ENCODE measurements at regions not wholly inside any gene's neighbourhood (a gene's known extent, or its start where the extent isn't known, plus 50 kb on each side); places are given as distances from the start of the nearest gene placed in this dataset.
"Not testable (repeated sequence)": the region's sequence is repeated elsewhere in the genome, so short reads cannot be mapped to it uniquely, and the experiment has no call there.

- no peak for DNase-seq (ENCODE audit: low read depth in 2 of 2)
Observed at GRCh38 chr3:6747017-6747416, 113.9 kb upstream of the GRM7 start.

GRCh38 chr3:6750782-6751181 lies 110.1 kb upstream of the GRM7 start:
- no peak for DNase-seq (ENCODE audit: low read depth in 2 of 2)

DNA sequence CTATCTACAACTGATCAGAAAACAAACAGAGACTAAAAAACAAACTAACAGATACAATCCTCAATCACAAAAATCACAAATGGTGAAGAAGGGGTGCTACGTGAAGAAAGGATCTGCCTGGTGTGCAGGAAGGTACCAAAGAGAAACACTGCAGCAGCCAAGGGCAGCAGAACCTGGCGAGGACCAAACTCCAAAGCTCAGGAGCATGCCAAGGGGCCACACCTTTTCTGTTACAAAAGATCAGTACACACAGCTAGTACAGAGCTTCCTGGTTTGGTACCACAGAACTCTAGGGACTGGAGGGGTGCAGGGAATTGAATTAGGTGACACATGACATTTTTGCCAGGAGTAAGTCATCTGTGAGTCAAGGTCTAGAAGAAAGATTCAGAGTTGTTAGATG lies 107.4 kb upstream of the GRM7 start:
- no peak for DNase-seq (ENCODE audit: low read depth in 2 of 2)

DNA sequence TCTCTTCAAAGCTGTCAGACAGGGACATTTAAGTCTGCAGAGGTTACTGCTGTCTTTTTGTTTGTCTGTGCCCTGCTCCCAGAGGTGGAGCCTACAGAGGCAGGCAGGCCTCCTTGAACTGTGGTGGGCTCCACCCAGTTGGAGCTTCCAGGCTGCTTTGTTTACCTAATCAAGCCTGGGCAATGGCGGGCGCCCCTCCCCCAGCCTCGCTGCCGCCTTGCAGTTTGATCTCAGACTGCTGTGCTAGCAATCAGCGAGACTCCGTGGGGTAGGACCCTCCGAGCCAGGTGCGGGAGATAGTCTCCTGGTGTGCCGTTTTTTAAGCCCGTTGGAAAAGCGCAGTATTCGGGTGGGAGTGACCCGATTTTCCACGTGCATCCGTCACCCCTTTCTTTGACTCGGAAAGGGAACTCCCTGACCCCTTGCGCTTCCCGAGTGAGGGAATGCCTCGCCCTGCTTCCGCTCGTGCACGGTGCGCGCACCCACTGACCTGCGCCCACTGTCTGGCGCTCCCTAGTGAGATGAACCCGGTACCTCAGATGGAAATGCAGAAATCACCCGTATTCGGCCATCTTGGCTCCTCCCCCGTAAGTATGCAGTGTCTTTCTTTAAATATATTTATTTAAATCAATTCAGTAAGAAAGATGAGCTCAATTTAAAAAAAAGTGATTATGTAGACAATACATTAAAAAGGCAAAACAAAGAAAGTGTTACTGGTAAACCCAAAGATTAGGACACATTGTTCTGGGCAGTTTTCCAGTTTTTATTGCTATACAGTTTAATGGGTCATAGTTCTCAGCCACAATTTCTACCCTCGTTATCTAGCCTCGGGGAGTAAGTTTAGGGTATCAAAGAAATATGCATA lies 91.2 kb upstream of the GRM7 start:
- DNase-seq (ENCODE audit: low read depth in 2 of 2), result not testable (repeated sequence)

DNA sequence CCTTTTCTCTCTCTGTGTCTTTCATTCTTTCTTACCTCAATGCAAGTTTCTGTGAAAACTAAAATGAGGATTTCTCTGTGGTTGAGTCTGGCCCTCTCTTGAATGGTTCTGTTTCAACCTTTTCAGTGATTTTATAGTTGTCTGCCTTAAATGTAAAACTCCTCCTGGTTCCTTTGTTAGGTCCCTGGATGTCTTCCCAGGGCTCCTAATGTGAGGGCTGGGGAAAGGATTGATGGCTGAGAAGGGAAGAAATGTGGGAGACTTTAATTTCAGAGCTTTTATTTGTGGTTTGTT lies 90.6 kb upstream of the GRM7 start:
- no peak for DNase-seq (ENCODE audit: low read depth in 2 of 2)

GRCh38 chr3:6771171-6771570 lies 89.7 kb upstream of the GRM7 start:
- DNase-seq (ENCODE audit: low read depth in 2 of 2), result no peak

- DNase-seq (ENCODE audit: low read depth in 2 of 2), result no peak
Observed at GRCh38 chr3:6779140-6779539, 81.8 kb upstream of the GRM7 start.

GRCh38 chr3:6781092-6781491 lies 79.8 kb upstream of the GRM7 start:
- DNase-seq (ENCODE audit: low read depth in 2 of 2), result no peak

DNA sequence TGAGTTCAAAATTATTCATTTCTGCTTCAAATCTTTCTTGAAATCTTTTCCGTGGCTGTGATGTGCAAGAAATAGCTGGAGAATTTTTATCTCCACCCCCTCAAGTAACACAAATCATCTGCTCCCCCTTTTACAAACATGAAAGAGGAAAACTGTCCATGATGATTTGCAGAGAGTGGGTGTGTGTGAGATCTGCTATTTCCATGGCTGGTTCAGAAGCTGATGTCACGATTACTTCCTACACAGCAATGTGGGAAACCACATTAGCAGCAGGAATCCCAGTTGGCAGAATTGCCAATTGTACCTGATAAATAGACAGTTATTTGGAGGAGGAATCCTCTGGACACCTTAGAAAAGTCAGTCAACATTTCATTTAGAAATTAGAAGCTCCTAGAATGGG lies 75.2 kb upstream of the GRM7 start:
- no peak for DNase-seq (ENCODE audit: low read depth in 2 of 2)

GRCh38 chr3:6791161-6791560 lies 69.8 kb upstream of the GRM7 start:
- no peak for DNase-seq (ENCODE audit: low read depth in 2 of 2)

DNA sequence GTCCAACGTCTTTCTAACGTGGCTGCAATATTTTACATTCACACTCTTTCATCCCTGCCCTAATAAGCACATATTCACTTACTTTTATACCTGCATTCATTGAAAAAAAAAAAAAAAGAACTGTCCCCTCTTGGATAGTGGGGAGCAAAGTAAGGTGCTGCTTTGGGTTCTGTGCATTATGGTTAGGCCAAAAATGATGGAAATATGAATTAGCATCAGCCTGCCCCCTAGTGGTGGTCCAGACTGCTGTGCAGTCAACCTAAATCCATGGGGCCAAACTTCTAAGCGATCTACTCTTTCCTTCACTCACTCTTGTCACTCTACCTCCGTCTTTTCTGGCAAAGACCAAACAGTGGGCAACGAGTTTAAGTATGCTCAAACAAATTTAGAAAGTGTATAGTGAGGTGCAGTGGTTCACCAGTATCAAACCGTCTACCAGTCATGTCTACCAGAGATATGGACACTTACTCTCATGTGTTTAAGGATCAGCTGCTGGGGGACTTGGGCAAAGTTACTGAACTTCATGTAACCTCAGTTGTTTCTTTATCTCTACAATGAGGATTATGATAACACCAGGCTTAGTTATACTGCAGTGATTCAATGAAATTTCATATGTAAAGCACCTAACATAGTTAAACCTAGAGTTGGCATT lies 61.5 kb upstream of the GRM7 start:
- DNase-seq (ENCODE audit: low read depth in 2 of 2), result peak in 1 of 2 donors; percentile 2

DNA sequence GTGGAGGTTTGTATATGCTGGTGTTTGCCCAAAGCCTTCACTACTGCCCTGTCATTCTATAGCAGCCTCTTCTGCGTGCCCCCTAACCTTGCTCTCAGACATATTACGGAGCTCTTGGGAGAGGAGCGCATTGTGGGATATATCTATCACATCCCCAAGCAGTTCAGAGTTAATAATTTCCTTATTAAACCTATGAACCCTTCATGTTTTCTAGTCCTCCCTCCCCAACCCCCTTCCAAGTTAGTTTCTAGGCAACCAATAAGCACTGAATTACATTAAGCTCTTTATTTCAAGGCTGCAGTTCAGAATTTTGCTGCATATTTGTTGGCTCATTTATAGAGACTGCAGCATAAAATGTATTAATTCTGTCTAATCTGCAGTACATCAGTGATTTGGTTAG lies 57.3 kb upstream of the GRM7 start:
- DNase-seq (ENCODE audit: low read depth in 2 of 2), result no peak

- no peak for DNase-seq (ENCODE audit: low read depth in 2 of 2)
Observed at GRCh38 chr3:6805236-6805635, 55.7 kb upstream of the GRM7 start.

DNA sequence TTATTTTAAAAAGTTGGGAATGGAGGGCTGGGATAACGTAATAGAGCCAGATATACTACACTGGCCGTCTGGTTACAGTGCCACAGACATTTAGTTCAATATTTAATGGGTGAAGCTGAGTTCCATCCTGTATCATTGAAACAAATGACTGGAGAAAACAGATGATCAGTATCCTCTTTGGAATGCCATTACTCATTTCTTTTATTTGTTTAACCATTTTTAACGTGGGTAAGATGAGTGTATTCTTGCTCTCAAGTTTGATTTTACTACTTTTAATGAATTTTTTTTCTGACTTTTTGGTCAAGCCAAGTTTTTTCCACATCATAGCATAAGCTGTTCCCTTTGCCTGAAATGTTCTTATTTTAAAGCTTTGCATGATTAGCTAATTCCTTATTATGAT lies 53.9 kb upstream of the GRM7 start:
- no peak for DNase-seq (ENCODE audit: low read depth in 2 of 2)

- DNase-seq (ENCODE audit: low read depth in 2 of 2), result no peak
Observed at GRCh38 chr3:6807967-6808588, 52.8 kb upstream of the GRM7 start.

- no peak for DNase-seq (ENCODE audit: low read depth in 2 of 2)
Observed at GRCh38 chr3:6809349-6809748, 51.6 kb upstream of the GRM7 start.
